ENCODE measurements at regions not wholly inside any gene's neighbourhood (a gene's known extent, or its start where the extent isn't known, plus 50 kb on each side); places are given as distances from the start of the nearest gene placed in this dataset.

DNA sequence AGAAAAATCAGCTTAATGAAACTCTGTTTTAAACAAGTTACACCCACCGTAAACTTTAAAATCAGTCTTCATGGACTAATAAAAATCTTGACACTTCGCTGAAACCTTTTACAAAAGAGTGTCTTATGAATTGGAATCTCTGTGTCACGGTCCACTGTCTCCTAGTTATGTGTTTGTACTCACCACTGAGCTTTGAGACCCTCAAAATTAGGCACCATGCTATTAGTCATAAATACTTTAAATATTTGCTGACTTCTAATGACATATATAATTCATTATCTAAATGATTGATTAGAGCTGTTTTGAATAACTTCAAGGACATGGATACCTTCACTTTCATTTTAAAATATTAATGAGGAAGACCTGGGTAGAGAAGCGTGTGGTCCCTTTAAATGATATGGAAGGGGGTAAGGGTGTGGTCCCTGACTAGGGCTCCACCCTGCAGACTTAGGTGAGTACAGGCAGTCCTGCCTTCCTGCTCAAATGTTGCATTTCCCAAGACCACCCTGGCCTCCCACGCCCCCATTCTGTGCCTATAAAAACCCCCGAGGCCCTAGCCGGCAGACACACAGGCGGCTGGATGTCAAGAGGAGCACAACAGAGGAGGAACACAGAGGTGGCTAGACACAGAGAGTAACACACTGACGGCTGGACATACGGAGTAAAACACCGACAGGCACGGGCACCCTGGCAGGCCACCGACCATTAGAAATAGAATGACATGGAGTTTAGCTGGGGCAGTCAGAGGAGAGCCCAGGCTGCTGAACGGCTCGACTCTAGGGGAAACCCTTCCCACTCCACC lies 179.0 kb upstream of the CDH9 start:
- H3K9me3 ChIP-seq (ENCODE audit: control insufficient read depth in 2 of 2, insufficient read depth in 1 of 2, low read depth in 1 of 2, low read length in 1 of 2) = peaks cover 0 to 5% of the 10 kb centered on the region in 2 donors
- WGBS, 3 donors = 79 to 84% (median 79%) methylated on average over 15 of the region's 15 CpGs
- no peaks in the 10 kb centered on the region for H3K27me3 ChIP-seq (ENCODE audit: control insufficient read depth in 3 of 3, insufficient read depth in 3 of 3, low read length in 3 of 3)
- H3K27ac ChIP-seq (ENCODE audit: low read depth in 1 of 3, low read length in 2 of 3) = no peak overlapping the region
- no peaks in the 10 kb centered on the region for H3K4me1 ChIP-seq (ENCODE audit: control insufficient read depth in 3 of 3, insufficient read depth in 2 of 3, low read depth in 1 of 3, low read length in 2 of 3)
- no peak overlapping the region for H3K4me3 ChIP-seq (ENCODE audit: low read depth in 1 of 3, low read length in 3 of 3)
- FAIRE-seq (no peak), DNase-seq (no peak)
- no peaks in the 10 kb centered on the region for H3K36me3 ChIP-seq (ENCODE audit: control insufficient read depth in 3 of 3, insufficient read depth in 2 of 3, low read depth in 1 of 3, low read length in 3 of 3)

GRCh38 chr5:27216367-27216950 lies 178.1 kb upstream of the CDH9 start:
- DNase-seq (no peak), FAIRE-seq (no peak)
- H3K9me3 ChIP-seq (ENCODE audit: control insufficient read depth in 2 of 2, insufficient read depth in 1 of 2, low read depth in 1 of 2, low read length in 1 of 2) = peaks cover 0 to 5% of the 10 kb centered on the region in 2 donors
- no peaks in the 10 kb centered on the region for H3K27me3 ChIP-seq (ENCODE audit: control insufficient read depth in 3 of 3, insufficient read depth in 3 of 3, low read length in 3 of 3)
- no peak overlapping the region for H3K4me3 ChIP-seq (ENCODE audit: low read depth in 1 of 3, low read length in 3 of 3)
- no peaks in the 10 kb centered on the region for H3K4me1 ChIP-seq (ENCODE audit: control insufficient read depth in 3 of 3, insufficient read depth in 2 of 3, low read depth in 1 of 3, low read length in 2 of 3)
- H3K36me3 ChIP-seq (ENCODE audit: control insufficient read depth in 3 of 3, insufficient read depth in 2 of 3, low read depth in 1 of 3, low read length in 3 of 3) = no peaks in the 10 kb centered on the region
- WGBS, 3 donors = 90 to 94% (median 94%) methylated on average over 3 of the region's 3 CpGs
- no peak overlapping the region for H3K27ac ChIP-seq (ENCODE audit: low read depth in 1 of 3, low read length in 2 of 3)

GRCh38 chr5:27208051-27208450 lies 169.7 kb upstream of the CDH9 start:
- no peak overlapping the region for H3K4me3 ChIP-seq (ENCODE audit: low read depth in 1 of 3, low read length in 3 of 3)
- H3K27me3 ChIP-seq (ENCODE audit: control insufficient read depth in 3 of 3, insufficient read depth in 3 of 3, low read length in 3 of 3) = no peaks in the 10 kb centered on the region
- H3K4me1 ChIP-seq (ENCODE audit: control insufficient read depth in 3 of 3, insufficient read depth in 2 of 3, low read depth in 1 of 3, low read length in 2 of 3) = no peaks in the 10 kb centered on the region
- DNase-seq = no peak
- H3K36me3 ChIP-seq (ENCODE audit: control insufficient read depth in 3 of 3, insufficient read depth in 2 of 3, low read depth in 1 of 3, low read length in 3 of 3) = no peaks in the 10 kb centered on the region
- 60 to 77% (median 63%) methylated on average over 2 of the region's 2 CpGs for WGBS, 3 donors
- H3K27ac ChIP-seq (ENCODE audit: low read depth in 1 of 3, low read length in 2 of 3) = no peak overlapping the region
- H3K9me3 ChIP-seq (ENCODE audit: control insufficient read depth in 2 of 2, insufficient read depth in 1 of 2, low read depth in 1 of 2, low read length in 1 of 2) = peaks cover 0 to 8% of the 10 kb centered on the region in 2 donors
- no peak for FAIRE-seq

DNA sequence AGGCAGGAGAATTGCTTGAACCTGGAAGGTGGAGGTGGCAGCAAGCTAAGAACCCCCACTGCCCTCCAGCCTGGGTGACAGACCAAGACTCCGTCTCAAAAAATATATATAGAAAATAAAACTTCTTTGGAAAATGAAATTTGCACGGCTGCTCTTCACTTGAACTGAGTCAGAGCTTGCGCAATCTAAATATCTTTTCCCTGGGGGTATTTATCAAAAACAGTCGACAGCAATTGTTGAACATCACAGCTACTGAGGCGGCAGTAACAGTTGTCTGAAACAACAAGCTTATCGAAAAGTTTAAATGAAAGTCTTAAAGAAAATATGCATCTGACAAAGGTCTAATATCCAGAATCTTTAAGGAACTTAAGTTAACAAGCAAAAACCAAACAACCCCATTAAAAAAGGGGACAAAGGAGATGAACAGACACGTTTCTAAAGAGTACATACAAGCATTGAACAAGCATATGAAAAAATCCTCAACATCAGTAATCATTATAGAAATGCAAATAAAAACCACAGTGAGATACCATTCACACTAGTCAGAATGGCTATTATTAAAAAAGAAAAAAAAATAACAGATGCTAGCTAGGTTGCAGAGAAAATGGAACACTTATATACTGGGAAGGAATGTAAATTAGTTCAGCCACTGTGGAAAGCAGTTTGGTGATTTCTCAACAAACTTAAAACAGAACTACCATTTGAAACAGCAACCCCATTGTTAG lies 153.6 kb upstream of the CDH9 start:
- Histone ChIP-seq H3K9me3 (ENCODE audit: control insufficient read depth in 2 of 2, insufficient read depth in 1 of 2, low read depth in 1 of 2, low read length in 1 of 2) (peaks cover 1 to 3% of the 10 kb centered on the region in 2 donors), H3K4me1 (ENCODE audit: control insufficient read depth in 3 of 3, insufficient read depth in 2 of 3, low read depth in 1 of 3, low read length in 2 of 3) (no peaks in the 10 kb centered on the region), H3K36me3 (ENCODE audit: control insufficient read depth in 3 of 3, insufficient read depth in 2 of 3, low read depth in 1 of 3, low read length in 3 of 3) (no peaks in the 10 kb centered on the region), H3K27ac (ENCODE audit: low read depth in 1 of 3, low read length in 2 of 3) (no peak overlapping the region), H3K27me3 (ENCODE audit: control insufficient read depth in 3 of 3, insufficient read depth in 3 of 3, low read length in 3 of 3) (no peaks in the 10 kb centered on the region), H3K4me3 (ENCODE audit: low read depth in 1 of 3, low read length in 3 of 3) (no peak overlapping the region)
- FAIRE-seq = no peak
- WGBS, 3 donors = 70 to 81% (median 81%) methylated on average over 7 of the region's 7 CpGs
- no peak for DNase-seq

GRCh38 chr5:27172693-27173092 lies 134.3 kb upstream of the CDH9 start:
- H3K27ac ChIP-seq (ENCODE audit: low read depth in 1 of 3, low read length in 2 of 3) = no peak overlapping the region
- FAIRE-seq (no peak), DNase-seq (no peak)
- WGBS, 3 donors = 81 to 91% (median 85%) methylated on average over 1 of the region's 1 CpG
- H3K27me3 ChIP-seq (ENCODE audit: control insufficient read depth in 3 of 3, insufficient read depth in 3 of 3, low read length in 3 of 3) = no peaks in the 10 kb centered on the region
- no peaks in the 10 kb centered on the region for H3K9me3 ChIP-seq (ENCODE audit: control insufficient read depth in 2 of 2, insufficient read depth in 1 of 2, low read depth in 1 of 2, low read length in 1 of 2)
- H3K36me3 ChIP-seq (ENCODE audit: control insufficient read depth in 3 of 3, insufficient read depth in 2 of 3, low read depth in 1 of 3, low read length in 3 of 3) = no peaks in the 10 kb centered on the region
- no peaks in the 10 kb centered on the region for H3K4me1 ChIP-seq (ENCODE audit: control insufficient read depth in 3 of 3, insufficient read depth in 2 of 3, low read depth in 1 of 3, low read length in 2 of 3)
- H3K4me3 ChIP-seq (ENCODE audit: low read depth in 1 of 3, low read length in 3 of 3) = no peak overlapping the region

- H3K27ac ChIP-seq (ENCODE audit: low read depth in 1 of 3, low read length in 2 of 3) = no peak overlapping the region
- H3K4me1 ChIP-seq (ENCODE audit: control insufficient read depth in 3 of 3, insufficient read depth in 2 of 3, low read depth in 1 of 3, low read length in 2 of 3) = no peaks in the 10 kb centered on the region
- FAIRE-seq (no peak), DNase-seq (no peak)
- H3K36me3 ChIP-seq (ENCODE audit: control insufficient read depth in 3 of 3, insufficient read depth in 2 of 3, low read depth in 1 of 3, low read length in 3 of 3) = no peaks in the 10 kb centered on the region
- H3K9me3 ChIP-seq (ENCODE audit: control insufficient read depth in 2 of 2, insufficient read depth in 1 of 2, low read depth in 1 of 2, low read length in 1 of 2) = no peaks in the 10 kb centered on the region
- no peak overlapping the region for H3K4me3 ChIP-seq (ENCODE audit: low read depth in 1 of 3, low read length in 3 of 3)
- WGBS, 3 donors = 81 to 85% (median 82%) methylated on average over 15 of the region's 15 CpGs
- no peaks in the 10 kb centered on the region for H3K27me3 ChIP-seq (ENCODE audit: control insufficient read depth in 3 of 3, insufficient read depth in 3 of 3, low read length in 3 of 3)
Measured at GRCh38 chr5:27171761-27172261, 133.4 kb upstream of the CDH9 start.

GRCh38 chr5:27158775-27159174 lies 120.4 kb upstream of the CDH9 start:
- no peak for FAIRE-seq
- 55 to 77% (median 63%) methylated on average over 1 of the region's 1 CpG for WGBS, 3 donors
- Histone ChIP-seq H3K27ac (ENCODE audit: low read depth in 1 of 3, low read length in 2 of 3) (no peak overlapping the region), H3K9me3 (ENCODE audit: control insufficient read depth in 2 of 2, insufficient read depth in 1 of 2, low read depth in 1 of 2, low read length in 1 of 2) (peaks cover 0 to 12% of the 10 kb centered on the region in 2 donors), H3K27me3 (ENCODE audit: control insufficient read depth in 3 of 3, insufficient read depth in 3 of 3, low read length in 3 of 3) (no peaks in the 10 kb centered on the region), H3K4me3 (ENCODE audit: low read depth in 1 of 3, low read length in 3 of 3) (no peak overlapping the region), H3K4me1 (ENCODE audit: control insufficient read depth in 3 of 3, insufficient read depth in 2 of 3, low read depth in 1 of 3, low read length in 2 of 3) (no peaks in the 10 kb centered on the region), H3K36me3 (ENCODE audit: control insufficient read depth in 3 of 3, insufficient read depth in 2 of 3, low read depth in 1 of 3, low read length in 3 of 3) (no peaks in the 10 kb centered on the region)
- DNase-seq = no peak

DNA sequence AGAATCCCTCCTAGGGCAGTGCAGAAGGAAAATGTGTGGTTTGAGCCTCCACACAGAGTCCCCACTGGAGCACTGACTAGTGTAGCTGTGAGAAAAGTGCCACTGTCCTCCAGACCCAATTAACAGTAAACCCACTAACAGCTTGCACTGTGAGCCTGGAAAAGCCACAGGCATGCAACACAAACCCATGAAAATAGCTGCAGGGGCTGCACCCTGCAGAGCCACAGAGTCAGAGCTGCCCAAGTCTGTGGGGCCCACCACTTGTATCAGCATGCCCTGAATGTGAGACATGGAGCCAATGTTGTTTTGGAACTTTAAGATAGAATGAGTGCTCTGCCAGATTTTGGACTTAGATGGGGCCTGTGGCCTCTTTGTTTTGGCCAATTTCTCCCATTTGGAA lies 119.8 kb upstream of the CDH9 start:
- Histone ChIP-seq H3K27me3 (ENCODE audit: control insufficient read depth in 3 of 3, insufficient read depth in 3 of 3, low read length in 3 of 3) (no peaks in the 10 kb centered on the region), H3K36me3 (ENCODE audit: control insufficient read depth in 3 of 3, insufficient read depth in 2 of 3, low read depth in 1 of 3, low read length in 3 of 3) (no peaks in the 10 kb centered on the region), H3K9me3 (ENCODE audit: control insufficient read depth in 2 of 2, insufficient read depth in 1 of 2, low read depth in 1 of 2, low read length in 1 of 2) (peaks cover 0 to 12% of the 10 kb centered on the region in 2 donors), H3K27ac (ENCODE audit: low read depth in 1 of 3, low read length in 2 of 3) (no peak overlapping the region), H3K4me3 (ENCODE audit: low read depth in 1 of 3, low read length in 3 of 3) (no peak overlapping the region), H3K4me1 (ENCODE audit: control insufficient read depth in 3 of 3, insufficient read depth in 2 of 3, low read depth in 1 of 3, low read length in 2 of 3) (no peaks in the 10 kb centered on the region)
- DNase-seq (no peak), FAIRE-seq (no peak)

Data from small intestine (tissue), 7 donors.